ENCODE measurements at regions not wholly inside any gene's neighbourhood (a gene's known extent, or its start where the extent isn't known, plus 50 kb on each side); places are given as distances from the start of the nearest gene placed in this dataset.

GRCh38 chr1:65554829-65555228 lies 134.4 kb downstream of the LEPR start:
- H3K36me3 Mint-ChIP-seq (ENCODE audit: low read depth): peaks cover 17% of the 10 kb centered on the region
- TF ChIP-seq, protein P1, sequence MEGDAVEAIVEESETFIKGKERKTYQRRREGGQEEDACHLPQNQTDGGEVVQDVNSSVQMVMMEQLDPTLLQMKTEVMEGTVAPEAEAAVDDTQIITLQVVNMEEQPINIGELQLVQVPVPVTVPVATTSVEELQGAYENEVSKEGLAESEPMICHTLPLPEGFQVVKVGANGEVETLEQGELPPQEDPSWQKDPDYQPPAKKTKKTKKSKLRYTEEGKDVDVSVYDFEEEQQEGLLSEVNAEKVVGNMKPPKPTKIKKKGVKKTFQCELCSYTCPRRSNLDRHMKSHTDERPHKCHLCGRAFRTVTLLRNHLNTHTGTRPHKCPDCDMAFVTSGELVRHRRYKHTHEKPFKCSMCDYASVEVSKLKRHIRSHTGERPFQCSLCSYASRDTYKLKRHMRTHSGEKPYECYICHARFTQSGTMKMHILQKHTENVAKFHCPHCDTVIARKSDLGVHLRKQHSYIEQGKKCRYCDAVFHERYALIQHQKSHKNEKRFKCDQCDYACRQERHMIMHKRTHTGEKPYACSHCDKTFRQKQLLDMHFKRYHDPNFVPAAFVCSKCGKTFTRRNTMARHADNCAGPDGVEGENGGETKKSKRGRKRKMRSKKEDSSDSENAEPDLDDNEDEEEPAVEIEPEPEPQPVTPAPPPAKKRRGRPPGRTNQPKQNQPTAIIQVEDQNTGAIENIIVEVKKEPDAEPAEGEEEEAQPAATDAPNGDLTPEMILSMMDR (IDR thresholded peaks at IDR 0.05): no peak
- peaks cover 15% of the 10 kb centered on the region for H3K4me1 Mint-ChIP-seq (ENCODE audit: low read depth)
- DNase-seq (ENCODE audit: low spot score): no peak
- H3K27ac Mint-ChIP-seq (ENCODE audit: unreplicated experiment): no peak overlapping the region
- H3K4me3 Mint-ChIP-seq (ENCODE audit: unreplicated experiment): no peak overlapping the region
- peaks cover 2% of the 10 kb centered on the region for H3K27me3 Mint-ChIP-seq (ENCODE audit: low read depth)
- H3K9me3 Mint-ChIP-seq (ENCODE audit: low read depth): peaks cover 26% of the 10 kb centered on the region

DNA sequence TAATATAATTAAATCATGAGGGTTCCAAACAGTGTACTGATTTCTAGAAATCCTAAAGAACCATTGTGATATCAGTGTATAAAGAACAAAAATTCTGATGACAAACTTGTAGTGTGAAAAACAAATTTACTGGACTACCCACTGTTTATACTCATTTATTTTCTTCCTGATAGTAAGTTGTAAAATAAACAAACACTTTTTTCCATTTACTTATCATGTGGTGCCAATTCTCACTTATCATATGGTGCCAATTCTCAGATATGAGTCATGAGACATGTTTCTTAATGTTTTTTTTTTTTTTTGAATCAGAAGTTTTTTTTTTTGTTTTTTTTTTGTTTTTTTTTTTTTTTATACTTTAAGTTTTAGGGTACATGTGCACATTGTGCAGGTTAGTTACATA lies 137.7 kb downstream of the LEPR start:
- TF ChIP-seq, protein P1 (IDR thresholded peaks at IDR 0.05): no peak
- Mint-ChIP-seq H3K4me3 (ENCODE audit: unreplicated experiment) (no peak overlapping the region), H3K27ac (ENCODE audit: unreplicated experiment) (no peak overlapping the region), H3K4me1 (ENCODE audit: low read depth) (peaks cover 8% of the 10 kb centered on the region), H3K36me3 (ENCODE audit: low read depth) (no peaks in the 10 kb centered on the region), H3K9me3 (ENCODE audit: low read depth) (peaks cover 9% of the 10 kb centered on the region), H3K27me3 (ENCODE audit: low read depth) (no peaks in the 10 kb centered on the region)
- DNase-seq (ENCODE audit: low spot score): no peak

DNA sequence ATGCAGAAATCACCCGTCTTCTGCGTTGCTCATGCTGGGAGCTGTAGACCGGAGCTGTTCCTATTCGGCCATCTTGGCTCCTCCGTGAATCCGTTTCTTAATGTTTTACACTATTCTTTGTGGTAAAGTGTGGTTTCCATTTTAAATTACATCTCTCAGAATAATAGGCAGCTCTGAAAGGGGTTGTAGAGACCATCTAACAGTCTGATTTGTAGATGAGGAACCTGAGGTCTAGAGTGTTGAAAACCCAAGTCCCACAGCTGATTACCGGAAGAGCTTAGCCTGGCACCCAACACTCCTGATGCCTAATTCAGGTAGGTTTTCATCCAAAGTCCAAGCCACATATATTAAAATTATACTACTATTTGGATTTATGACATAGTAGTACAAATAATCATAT lies 144.0 kb downstream of the LEPR start:
- Mint-ChIP-seq H3K4me3 (ENCODE audit: unreplicated experiment) (peak overlapping the region; percentile 57), H3K27me3 (ENCODE audit: low read depth) (no peaks in the 10 kb centered on the region), H3K27ac (ENCODE audit: unreplicated experiment) (no peak overlapping the region), H3K9me3 (ENCODE audit: low read depth) (no peaks in the 10 kb centered on the region), H3K4me1 (ENCODE audit: low read depth) (no peaks in the 10 kb centered on the region), H3K36me3 (ENCODE audit: low read depth) (peaks cover 1% of the 10 kb centered on the region)
- TF ChIP-seq, protein P1 (IDR thresholded peaks at IDR 0.05): no peak
- no peak for DNase-seq (ENCODE audit: low spot score)

GRCh38 chr1:65568285-65568684 lies 147.8 kb downstream of the LEPR start:
- H3K4me3 Mint-ChIP-seq (ENCODE audit: unreplicated experiment): no peak overlapping the region
- no peak overlapping the region for H3K27ac Mint-ChIP-seq (ENCODE audit: unreplicated experiment)
- TF ChIP-seq, protein P1 (IDR thresholded peaks at IDR 0.05): no peak
- H3K36me3 Mint-ChIP-seq (ENCODE audit: low read depth): peaks cover 1% of the 10 kb centered on the region
- no peaks in the 10 kb centered on the region for H3K9me3 Mint-ChIP-seq (ENCODE audit: low read depth)
- no peak for DNase-seq (ENCODE audit: low spot score)
- H3K4me1 Mint-ChIP-seq (ENCODE audit: low read depth): no peaks in the 10 kb centered on the region
- H3K27me3 Mint-ChIP-seq (ENCODE audit: low read depth): no peaks in the 10 kb centered on the region

DNA sequence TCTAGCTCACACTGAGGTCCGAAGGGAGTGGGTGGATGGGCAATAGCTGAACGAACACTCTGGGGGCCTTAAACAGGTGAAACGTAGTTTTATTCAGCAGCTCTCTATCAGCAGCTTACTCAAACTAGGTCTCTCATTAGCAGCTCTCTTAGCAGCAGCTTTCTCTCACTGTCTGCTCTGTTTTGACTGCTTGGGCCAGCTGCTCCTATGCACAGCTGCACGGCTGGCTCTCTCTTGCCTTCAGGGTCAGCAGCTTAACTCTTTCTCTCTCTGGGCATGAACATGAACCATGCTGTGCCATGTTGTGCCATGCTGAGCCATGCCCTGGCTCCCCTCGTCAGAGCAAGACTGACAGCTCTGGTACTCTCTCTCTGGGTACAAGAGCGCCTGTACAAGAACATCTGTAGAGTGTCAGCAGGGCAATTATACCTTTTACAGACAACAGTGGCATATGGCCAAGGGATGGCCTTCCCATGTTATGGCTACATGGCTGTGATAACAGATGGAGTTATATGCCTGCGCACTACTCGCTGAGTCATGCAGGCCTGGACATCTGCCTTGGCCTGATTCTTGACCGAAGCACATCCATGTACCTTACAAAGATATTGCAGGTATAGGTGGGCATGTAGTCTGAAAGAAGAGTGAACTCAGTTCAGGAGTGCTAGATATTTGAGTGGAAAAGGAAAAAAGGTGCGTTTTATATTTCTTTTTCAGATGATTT lies 152.4 kb downstream of the LEPR start:
- no peak for DNase-seq (ENCODE audit: low spot score)
- TF ChIP-seq, protein P1 (IDR thresholded peaks at IDR 0.05): no peak
- Mint-ChIP-seq H3K36me3 (ENCODE audit: low read depth) (peaks cover 2% of the 10 kb centered on the region), H3K27ac (ENCODE audit: unreplicated experiment) (no peak overlapping the region), H3K9me3 (ENCODE audit: low read depth) (peaks cover under 1% of the 10 kb centered on the region), H3K27me3 (ENCODE audit: low read depth) (no peaks in the 10 kb centered on the region), H3K4me3 (ENCODE audit: unreplicated experiment) (no peak overlapping the region), H3K4me1 (ENCODE audit: low read depth) (no peaks in the 10 kb centered on the region)

Measured in chondrocyte (in vitro differentiated cells).